Fibroblast of pulmonary artery (primary cell): ENCODE measurements at regions not wholly inside any gene's neighbourhood (a gene's known extent, or its start where the extent isn't known, plus 50 kb on each side); places are given as distances from the start of the nearest gene placed in this dataset.

Experiments
- DNase-seq: peaks from one replicate; pipeline ENCODE4 v3.0.0-alpha.2; 2010; ENCODE audit warnings: low read depth
- H3K4me3 ChIP-seq: replicated peaks from 2 replicates; pipeline ENCODE4 v1.5.1; 2011; ENCODE audit warnings: low read depth, mild to moderate bottlenecking, control low read depth, low read length, moderate library complexity
- CTCF ChIP-seq: IDR thresholded peaks from 2 replicates; pipeline ENCODE4 v1.5.1; 2011; ENCODE audit warnings: mild to moderate bottlenecking, control low read depth, low read length, inconsistent platforms; ENCODE audit errors: missing control alignments

- no peak overlapping the region for H3K4me3 ChIP-seq
- no peak for DNase-seq
- no peak for TF ChIP-seq CTCF
Measured at GRCh38 chr5:88396751-88397281, 128.2 kb upstream of the TMEM161B start.

- no peak overlapping the region for H3K4me3 ChIP-seq
- TF ChIP-seq CTCF = no peak
- no peak for DNase-seq
Measured at GRCh38 chr5:88396000-88396535, 127.4 kb upstream of the TMEM161B start.

GRCh38 chr5:88395264-88395663 lies 126.6 kb upstream of the TMEM161B start:
- DNase-seq = no peak
- no peak for TF ChIP-seq CTCF
- no peak overlapping the region for H3K4me3 ChIP-seq

- no peak for DNase-seq
- no peak overlapping the region for H3K4me3 ChIP-seq
- TF ChIP-seq CTCF = no peak
Measured at GRCh38 chr5:88394536-88395175, 126.0 kb upstream of the TMEM161B start.

- no peak for DNase-seq
- H3K4me3 ChIP-seq = no peak overlapping the region
- TF ChIP-seq CTCF = no peak
Measured at GRCh38 chr5:88393716-88394535, 125.3 kb upstream of the TMEM161B start.

GRCh38 chr5:88393042-88393441 lies 124.4 kb upstream of the TMEM161B start:
- no peak overlapping the region for H3K4me3 ChIP-seq
- DNase-seq = no peak
- TF ChIP-seq CTCF = no peak
